ENCODE measurements at regions not wholly inside any gene's neighbourhood (a gene's known extent, or its start where the extent isn't known, plus 50 kb on each side); places are given as distances from the start of the nearest gene placed in this dataset.

DNA sequence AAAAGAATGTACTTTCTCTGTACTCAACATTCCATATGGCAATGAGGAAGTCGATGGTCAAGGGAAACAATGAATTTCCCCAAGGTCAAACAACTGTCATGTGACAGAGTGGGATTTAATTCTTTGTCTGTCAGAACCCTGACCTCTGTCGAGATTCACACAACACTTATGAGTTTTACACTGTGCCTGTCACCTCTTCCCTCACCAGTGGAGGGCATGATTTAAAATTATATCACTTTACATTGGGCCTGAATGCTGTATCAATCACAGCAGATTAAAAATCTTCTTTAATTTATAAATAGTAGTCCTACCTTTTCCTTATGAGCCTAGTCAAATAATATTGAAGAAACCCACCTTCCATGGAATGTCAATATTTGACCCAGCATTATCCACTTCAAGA lies 276.7 kb downstream of the CDH10 start:
- TF ChIP-seq, protein P1, sequence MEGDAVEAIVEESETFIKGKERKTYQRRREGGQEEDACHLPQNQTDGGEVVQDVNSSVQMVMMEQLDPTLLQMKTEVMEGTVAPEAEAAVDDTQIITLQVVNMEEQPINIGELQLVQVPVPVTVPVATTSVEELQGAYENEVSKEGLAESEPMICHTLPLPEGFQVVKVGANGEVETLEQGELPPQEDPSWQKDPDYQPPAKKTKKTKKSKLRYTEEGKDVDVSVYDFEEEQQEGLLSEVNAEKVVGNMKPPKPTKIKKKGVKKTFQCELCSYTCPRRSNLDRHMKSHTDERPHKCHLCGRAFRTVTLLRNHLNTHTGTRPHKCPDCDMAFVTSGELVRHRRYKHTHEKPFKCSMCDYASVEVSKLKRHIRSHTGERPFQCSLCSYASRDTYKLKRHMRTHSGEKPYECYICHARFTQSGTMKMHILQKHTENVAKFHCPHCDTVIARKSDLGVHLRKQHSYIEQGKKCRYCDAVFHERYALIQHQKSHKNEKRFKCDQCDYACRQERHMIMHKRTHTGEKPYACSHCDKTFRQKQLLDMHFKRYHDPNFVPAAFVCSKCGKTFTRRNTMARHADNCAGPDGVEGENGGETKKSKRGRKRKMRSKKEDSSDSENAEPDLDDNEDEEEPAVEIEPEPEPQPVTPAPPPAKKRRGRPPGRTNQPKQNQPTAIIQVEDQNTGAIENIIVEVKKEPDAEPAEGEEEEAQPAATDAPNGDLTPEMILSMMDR (IDR thresholded peaks at IDR 0.05): no peak
- TF ChIP-seq POLR2A (IDR thresholded peaks at IDR 0.05; ENCODE audit: low read depth): no peak

Data from esophagus muscularis mucosa (tissue), 3 donors.